K562 (cell line): ENCODE measurements at regions not wholly inside any gene's neighbourhood (a gene's known extent, or its start where the extent isn't known, plus 50 kb on each side); places are given as distances from the start of the nearest gene placed in this dataset.

ENCODE experiments used
- ARNT ChIP-seq, 2 experiments: fragments of 450-650 bp; IDR thresholded peaks; 2 replicates each; pipeline ENCODE4 v1.6.1; 2016; ENCODE audit warnings: mild to moderate bottlenecking in 1 of 2
- CREB5 ChIP-seq: fragments of 250-450 bp; sonication (Bioruptor Pico); IDR thresholded peaks from 2 replicates; pipeline ENCODE4 v1.5.0; 2020; ENCODE audit warnings: mild to moderate bottlenecking
- ELK1 ChIP-seq: sonication (generic); formaldehyde crosslinking; IDR thresholded peaks from 2 replicates; pipeline ENCODE4 v1.8.1; 2022; ENCODE audit warnings: missing genetic modification reagents
- FOXO4 ChIP-seq: fragments of 450-650 bp; formaldehyde crosslinking; IDR thresholded peaks from 2 replicates; pipeline ENCODE4 v1.4.0; 2020; ENCODE audit warnings: mild to moderate bottlenecking, moderate library complexity
- JUND ChIP-seq, 2 experiments: IDR thresholded peaks; 2 replicates in 1 of 2; 3 replicates in 1 of 2; pipeline ENCODE4 v1.6.1; 2011; ENCODE audit warnings: borderline replicate concordance in 2 of 2, low read depth in 2 of 2, low read length in 2 of 2, improper control_type of control experiment in 1 of 2, missing biosample characterization in 1 of 2, missing genetic modification characterization in 1 of 2, missing genetic modification reagents in 1 of 2
- KLF10 ChIP-seq: fragments of 250-450 bp; sonication (Bioruptor Pico); IDR thresholded peaks from 2 replicates; pipeline ENCODE4 v1.6.1; 2021; ENCODE audit warnings: matching md5 sums
- L3MBTL2 ChIP-seq: fragments of 450-650 bp; IDR thresholded peaks from 2 replicates; pipeline ENCODE4 v1.6.1; 2016; ENCODE audit warnings: mild to moderate bottlenecking, moderate library complexity
- MTA2 ChIP-seq: fragments of 450-650 bp; IDR thresholded peaks from 2 replicates; pipeline ENCODE4 v1.6.1; 2016; ENCODE audit warnings: low read depth
- OTX1 ChIP-seq: fragments of 450-650 bp; formaldehyde crosslinking; IDR thresholded peaks from 2 replicates; pipeline ENCODE4 v1.4.0; 2022; ENCODE audit warnings: mild to moderate bottlenecking
- PRMT5 ChIP-seq: sonication (generic); formaldehyde crosslinking; IDR thresholded peaks from 2 replicates; pipeline ENCODE4 v1.5.0; 2020; ENCODE audit warnings: missing genetic modification reagents
- SAFB ChIP-seq: fragments of 200-400 bp; formaldehyde crosslinking; IDR thresholded peaks from 2 replicates; pipeline ENCODE4 v1.6.1; 2017; ENCODE audit warnings: low read depth, low read length, borderline replicate concordance
- SMAD4 ChIP-seq: fragments of 250-450 bp; sonication (Bioruptor Pico); conservative IDR thresholded peaks from 2 replicates; pipeline ENCODE4 v1.8.0; 2021; ENCODE audit warnings: inconsistent platforms, mild to moderate bottlenecking, moderate library complexity
- SOX6 ChIP-seq: fragments of 450-650 bp; IDR thresholded peaks from 2 replicates; pipeline ENCODE4 v1.6.1; 2014; ENCODE audit warnings: mild to moderate bottlenecking
- ZBTB5 ChIP-seq: fragments of 450-650 bp; IDR thresholded peaks from 2 replicates; pipeline ENCODE4 v1.6.1; 2017; ENCODE audit warnings: antibody characterized with exemption
- ZNF12 ChIP-seq: sonication (generic); formaldehyde crosslinking; IDR thresholded peaks from 2 replicates; pipeline ENCODE4 v1.4.0; 2020; ENCODE audit warnings: mild to moderate bottlenecking, missing genetic modification reagents
- TF ChIP-seq, protein P1 (sequence below): sonication (generic); formaldehyde crosslinking; IDR thresholded peaks from 2 replicates; pipeline ENCODE4 v1.8.0; 2022; ENCODE audit warnings: missing genetic modification reagents, mild to moderate bottlenecking, borderline replicate concordance
- TF ChIP-seq, protein P2 (sequence below): fragments of 450-650 bp; formaldehyde crosslinking; IDR thresholded peaks from 2 replicates; pipeline ENCODE4 v1.4.0; 2020; ENCODE audit warnings: mild to moderate bottlenecking

GRCh38 chr1:65687428-65688214 lies 105.1 kb upstream of the PDE4B start (continued):
- TF ChIP-seq, protein P1, sequence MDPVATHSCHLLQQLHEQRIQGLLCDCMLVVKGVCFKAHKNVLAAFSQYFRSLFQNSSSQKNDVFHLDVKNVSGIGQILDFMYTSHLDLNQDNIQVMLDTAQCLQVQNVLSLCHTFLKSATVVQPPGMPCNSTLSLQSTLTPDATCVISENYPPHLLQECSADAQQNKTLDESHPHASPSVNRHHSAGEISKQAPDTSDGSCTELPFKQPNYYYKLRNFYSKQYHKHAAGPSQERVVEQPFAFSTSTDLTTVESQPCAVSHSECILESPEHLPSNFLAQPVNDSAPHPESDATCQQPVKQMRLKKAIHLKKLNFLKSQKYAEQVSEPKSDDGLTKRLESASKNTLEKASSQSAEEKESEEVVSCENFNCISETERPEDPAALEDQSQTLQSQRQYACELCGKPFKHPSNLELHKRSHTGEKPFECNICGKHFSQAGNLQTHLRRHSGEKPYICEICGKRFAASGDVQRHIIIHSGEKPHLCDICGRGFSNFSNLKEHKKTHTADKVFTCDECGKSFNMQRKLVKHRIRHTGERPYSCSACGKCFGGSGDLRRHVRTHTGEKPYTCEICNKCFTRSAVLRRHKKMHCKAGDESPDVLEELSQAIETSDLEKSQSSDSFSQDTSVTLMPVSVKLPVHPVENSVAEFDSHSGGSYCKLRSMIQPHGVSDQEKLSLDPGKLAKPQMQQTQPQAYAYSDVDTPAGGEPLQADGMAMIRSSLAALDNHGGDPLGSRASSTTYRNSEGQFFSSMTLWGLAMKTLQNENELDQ (CRISPR knock-in tag): no peak
- TF ChIP-seq ELK1 (CRISPR knock-in tag) (no peak), L3MBTL2 (no peak), CREB5 (CRISPR knock-in tag) (no peak), SAFB (no peak), SMAD4 (CRISPR knock-in tag) (no peak; the same call in 1 of the 2 replicates), ARNT (IDR thresholded peaks at IDR 0.05) (0 out of 4 replicates have a peak, but pooled peaks of 1 of the 2 experiments have one; percentile 51), MTA2 (no peak), KLF10 (CRISPR knock-in tag) (no peak), SOX6 (peak; percentile 99), FOXO4 (no peak), OTX1 (CRISPR knock-in tag) (no peak), JUND (IDR thresholded peaks at IDR 0.05; ENCODE audit: borderline replicate concordance, low read depth, low read length) (peak; percentile 64), JUND (tag; IDR thresholded peaks at IDR 0.05; ENCODE audit: borderline replicate concordance, low read depth, low read length) (peak; percentile 71; the same call in 1 of the 3 replicates), ZNF12 (CRISPR knock-in tag) (no peak), ZBTB5 (no peak), PRMT5 (no peak)
- TF ChIP-seq, protein P2, sequence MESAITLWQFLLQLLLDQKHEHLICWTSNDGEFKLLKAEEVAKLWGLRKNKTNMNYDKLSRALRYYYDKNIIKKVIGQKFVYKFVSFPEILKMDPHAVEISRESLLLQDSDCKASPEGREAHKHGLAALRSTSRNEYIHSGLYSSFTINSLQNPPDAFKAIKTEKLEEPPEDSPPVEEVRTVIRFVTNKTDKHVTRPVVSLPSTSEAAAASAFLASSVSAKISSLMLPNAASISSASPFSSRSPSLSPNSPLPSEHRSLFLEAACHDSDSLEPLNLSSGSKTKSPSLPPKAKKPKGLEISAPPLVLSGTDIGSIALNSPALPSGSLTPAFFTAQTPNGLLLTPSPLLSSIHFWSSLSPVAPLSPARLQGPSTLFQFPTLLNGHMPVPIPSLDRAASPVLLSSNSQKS (CRISPR knock-in tag): no peak
